KOPT-K1 (cell line): ENCODE measurements at regions not wholly inside any gene's neighbourhood (a gene's known extent, or its start where the extent isn't known, plus 50 kb on each side); places are given as distances from the start of the nearest gene placed in this dataset.
"Not testable (repeated sequence)": the region's sequence is repeated elsewhere in the genome, so short reads cannot be mapped to it uniquely, and the experiment has no call there.

ENCODE experiments used
- H3K27ac ChIP-seq: fragments of 200-600 bp; sonication (generic); 2 replicates; pipeline ENCODE4 v1.5.1; 2016; ENCODE audit warnings: antibody characterized with exemption, mild to moderate bottlenecking, low read depth, low read length; ENCODE audit not compliant: poor library complexity, severe bottlenecking
- H3K36me3 ChIP-seq: fragments of 200-600 bp; sonication (generic); 2 replicates; pipeline ENCODE4 v1.5.1; 2017; ENCODE audit warnings: antibody characterized with exemption, mild to moderate bottlenecking, low read length, moderate library complexity; ENCODE audit not compliant: insufficient read depth
- H3K9me3 ChIP-seq: fragments of 200-600 bp; sonication (generic); 2 replicates; pipeline ENCODE4 v1.5.1; 2017; ENCODE audit warnings: antibody characterized with exemption, low read length, mild to moderate bottlenecking; ENCODE audit not compliant: insufficient read depth, poor library complexity, severe bottlenecking

GRCh38 chr5:34561581-34561980 lies 94.5 kb upstream of the RAI14 start:
- H3K27ac ChIP-seq, H3K36me3 ChIP-seq, H3K9me3 ChIP-seq: not testable (repeated sequence)

GRCh38 chr5:34562791-34563190 lies 93.3 kb upstream of the RAI14 start:
- no peak overlapping the region for H3K27ac ChIP-seq
- no peaks in the 10 kb centered on the region for H3K9me3 ChIP-seq
- no peaks in the 10 kb centered on the region for H3K36me3 ChIP-seq

GRCh38 chr5:34563269-34563668 lies 92.9 kb upstream of the RAI14 start:
- Histone ChIP-seq H3K9me3 (no peaks in the 10 kb centered on the region), H3K27ac (no peak overlapping the region), H3K36me3 (no peaks in the 10 kb centered on the region)

GRCh38 chr5:34563931-34564709 lies 92.0 kb upstream of the RAI14 start:
- no peaks in the 10 kb centered on the region for H3K36me3 ChIP-seq
- H3K27ac ChIP-seq = no peak overlapping the region
- H3K9me3 ChIP-seq = no peaks in the 10 kb centered on the region

GRCh38 chr5:34564710-34565235 lies 91.4 kb upstream of the RAI14 start:
- H3K9me3 ChIP-seq = no peaks in the 10 kb centered on the region
- H3K27ac ChIP-seq = no peak overlapping the region

GRCh38 chr5:34570143-34570542 lies 86.0 kb upstream of the RAI14 start:
- Histone ChIP-seq H3K27ac (no peak overlapping the region), H3K36me3 (no peaks in the 10 kb centered on the region)

More at GRCh38 chr5:34564710-34565235, 91.4 kb upstream of the RAI14 start:
- H3K36me3 ChIP-seq = no peaks in the 10 kb centered on the region

GRCh38 chr5:34570721-34571676 lies 85.1 kb upstream of the RAI14 start:
- Histone ChIP-seq H3K36me3 (no peaks in the 10 kb centered on the region), H3K9me3 (no peaks in the 10 kb centered on the region), H3K27ac (no peak overlapping the region)

More at GRCh38 chr5:34570143-34570542, 86.0 kb upstream of the RAI14 start:
- H3K9me3 ChIP-seq = no peaks in the 10 kb centered on the region

- Histone ChIP-seq H3K9me3 (no peaks in the 10 kb centered on the region), H3K27ac (no peak overlapping the region), H3K36me3 (no peaks in the 10 kb centered on the region)
Measured at GRCh38 chr5:34571677-34572041, 84.5 kb upstream of the RAI14 start.

- Histone ChIP-seq H3K9me3 (no peaks in the 10 kb centered on the region), H3K36me3 (no peaks in the 10 kb centered on the region), H3K27ac (no peak overlapping the region)
Measured at GRCh38 chr5:34574936-34575467, 81.1 kb upstream of the RAI14 start.

- no peak overlapping the region for H3K27ac ChIP-seq
- H3K9me3 ChIP-seq = no peaks in the 10 kb centered on the region
- no peaks in the 10 kb centered on the region for H3K36me3 ChIP-seq
Measured at GRCh38 chr5:34576891-34577666, 79.0 kb upstream of the RAI14 start.

GRCh38 chr5:34578962-34579361 lies 77.2 kb upstream of the RAI14 start:
- Histone ChIP-seq H3K9me3 (no peaks in the 10 kb centered on the region), H3K27ac (no peak overlapping the region), H3K36me3 (no peaks in the 10 kb centered on the region)

GRCh38 chr5:34580983-34581382 lies 75.1 kb upstream of the RAI14 start:
- H3K36me3 ChIP-seq = no peaks in the 10 kb centered on the region
- H3K27ac ChIP-seq = no peak overlapping the region

GRCh38 chr5:34582371-34582770 lies 73.8 kb upstream of the RAI14 start:
- Histone ChIP-seq H3K27ac (no peak overlapping the region), H3K36me3 (no peaks in the 10 kb centered on the region), H3K9me3 (no peaks in the 10 kb centered on the region)

More at GRCh38 chr5:34580983-34581382, 75.1 kb upstream of the RAI14 start:
- no peaks in the 10 kb centered on the region for H3K9me3 ChIP-seq

GRCh38 chr5:34583167-34583566 lies 73.0 kb upstream of the RAI14 start:
- Histone ChIP-seq H3K27ac (no peak overlapping the region), H3K9me3 (no peaks in the 10 kb centered on the region), H3K36me3 (no peaks in the 10 kb centered on the region)
